Mesenchymal stem cell (in vitro differentiated cells and primary cell): ENCODE measurements at regions not wholly inside any gene's neighbourhood (a gene's known extent, or its start where the extent isn't known, plus 50 kb on each side); places are given as distances from the start of the nearest gene placed in this dataset.
A peak's percentile ranks its signal among the peaks of the same experiment; 100 is the strongest.

Experiments
- DNase-seq: peaks from one replicate; pipeline ENCODE4 v3.0.0-alpha.2; 2013
- H2AFZ ChIP-seq: one replicate; pipeline ENCODE4 v1.6.1; 2013; ENCODE audit warnings: low read depth, mild to moderate bottlenecking, control low read depth, inconsistent platforms, low read length, moderate library complexity
- H2AK5ac ChIP-seq: 2 replicates; pipeline ENCODE4 v1.6.1; 2013; ENCODE audit warnings: low read length, moderate library complexity, mild to moderate bottlenecking, inconsistent platforms; ENCODE audit not compliant: severe bottlenecking
- H2BK120ac ChIP-seq: one replicate; pipeline ENCODE4 v1.6.1; 2013; ENCODE audit warnings: low read depth, mild to moderate bottlenecking, inconsistent platforms, low read length, moderate library complexity
- H2BK12ac ChIP-seq, 2 experiments: one replicate each; pipeline ENCODE4 v1.6.1; 2013; ENCODE audit warnings: inconsistent platforms in 2 of 2, low read length in 2 of 2, mild to moderate bottlenecking in 2 of 2, moderate library complexity in 2 of 2, control low read depth in 1 of 2
- H2BK15ac ChIP-seq: one replicate; pipeline ENCODE4 v1.6.1; 2013; ENCODE audit warnings: mild to moderate bottlenecking, low read depth, inconsistent platforms; ENCODE audit not compliant: poor library complexity, severe bottlenecking
- H2BK5ac ChIP-seq: 2 replicates; pipeline ENCODE4 v1.6.1; 2013; ENCODE audit warnings: low read depth, mild to moderate bottlenecking, low read length, control low read depth, inconsistent platforms; ENCODE audit not compliant: poor library complexity, severe bottlenecking
- H3K14ac ChIP-seq, 2 experiments: one replicate each; pipeline ENCODE4 v1.6.1; 2013; ENCODE audit warnings: inconsistent platforms in 2 of 2, low read length in 2 of 2, control low read depth in 1 of 2, mild to moderate bottlenecking in 1 of 2, moderate library complexity in 1 of 2
- H3K18ac ChIP-seq, 2 experiments: one replicate each; pipeline ENCODE4 v1.6.1; 2013; ENCODE audit warnings: inconsistent platforms in 2 of 2, low read length in 2 of 2, control low read depth in 1 of 2, low read depth in 1 of 2, mild to moderate bottlenecking in 1 of 2
- H3K23ac ChIP-seq, 2 experiments: one replicate each; pipeline ENCODE4 v1.6.1; 2013; ENCODE audit warnings: inconsistent platforms in 2 of 2, low read length in 2 of 2, mild to moderate bottlenecking in 2 of 2, moderate library complexity in 2 of 2, control low read depth in 1 of 2
- H3K27ac ChIP-seq: 2 replicates; pipeline ENCODE4 v1.5.1; 2013; ENCODE audit warnings: mild to moderate bottlenecking, moderate library complexity, low read length, control low read depth, inconsistent platforms; ENCODE audit not compliant: poor library complexity, severe bottlenecking
- H3K27me3 ChIP-seq, 2 experiments: 2 replicates each; pipeline versions ENCODE4 v1.6.1 to v1.7.0; 2013; ENCODE audit warnings: low read length in 2 of 2, mild to moderate bottlenecking in 2 of 2, moderate library complexity in 2 of 2, control low read depth in 1 of 2, inconsistent platforms in 1 of 2; ENCODE audit not compliant: control insufficient read depth in 1 of 2, insufficient read depth in 1 of 2
- H3K36me3 ChIP-seq, 2 experiments: 2 replicates each; pipeline versions ENCODE4 v1.6.1 to v1.7.0; 2013; ENCODE audit warnings: low read length in 2 of 2, control low read depth in 1 of 2, inconsistent platforms in 1 of 2, low read depth in 1 of 2, mild to moderate bottlenecking in 1 of 2; ENCODE audit not compliant: insufficient read depth in 2 of 2, control insufficient read depth in 1 of 2
- H3K4ac ChIP-seq, 2 experiments: one replicate each; pipeline ENCODE4 v1.6.1; 2013; ENCODE audit warnings: inconsistent platforms in 2 of 2, low read length in 2 of 2, mild to moderate bottlenecking in 2 of 2, moderate library complexity in 2 of 2, control low read depth in 1 of 2, low read depth in 1 of 2
- H3K4me1 ChIP-seq: 2 replicates; pipeline ENCODE4 v1.6.1; 2013; ENCODE audit warnings: low read depth, low read length, control low read depth; ENCODE audit not compliant: control insufficient read depth, insufficient read depth
- H3K4me2 ChIP-seq: 2 replicates; pipeline ENCODE4 v1.6.1; 2013; ENCODE audit warnings: low read length, mild to moderate bottlenecking, inconsistent platforms; ENCODE audit not compliant: poor library complexity, severe bottlenecking
- H3K4me3 ChIP-seq, 2 experiments: 2 replicates each; pipeline versions ENCODE4 v1.5.1 to v1.7.0; 2013; ENCODE audit warnings: low read length in 2 of 2, mild to moderate bottlenecking in 2 of 2, control low read depth in 1 of 2, low read depth in 1 of 2; ENCODE audit not compliant: insufficient read depth in 1 of 2
- H3K79me1 ChIP-seq: replicated peaks from 2 replicates; pipeline ENCODE4 v1.6.1; 2013; ENCODE audit warnings: mild to moderate bottlenecking, control low read depth, low read length, inconsistent platforms; ENCODE audit not compliant: poor library complexity, severe bottlenecking
- H3K9ac ChIP-seq: 2 replicates; pipeline ENCODE4 v1.7.0; 2013; ENCODE audit warnings: mild to moderate bottlenecking, low read length, moderate library complexity
- H3K9me3 ChIP-seq: 2 replicates; pipeline ENCODE4 v1.7.0; 2013; ENCODE audit warnings: mild to moderate bottlenecking, low read length; ENCODE audit not compliant: control insufficient read depth
- H4K8ac ChIP-seq: one replicate; pipeline ENCODE4 v1.6.1; 2013; ENCODE audit warnings: inconsistent platforms, mild to moderate bottlenecking, low read length, moderate library complexity
- H4K91ac ChIP-seq: one replicate; pipeline ENCODE4 v1.6.1; 2013; ENCODE audit warnings: mild to moderate bottlenecking, low read length, inconsistent platforms
- WGBS: methylation state at CpG from one replicate; pipeline ENCODE4 v1.1.7; 2013; ENCODE audit warnings: mixed read lengths; 5-methylcytosine and 5-hydroxymethylcytosine counted together

DNA sequence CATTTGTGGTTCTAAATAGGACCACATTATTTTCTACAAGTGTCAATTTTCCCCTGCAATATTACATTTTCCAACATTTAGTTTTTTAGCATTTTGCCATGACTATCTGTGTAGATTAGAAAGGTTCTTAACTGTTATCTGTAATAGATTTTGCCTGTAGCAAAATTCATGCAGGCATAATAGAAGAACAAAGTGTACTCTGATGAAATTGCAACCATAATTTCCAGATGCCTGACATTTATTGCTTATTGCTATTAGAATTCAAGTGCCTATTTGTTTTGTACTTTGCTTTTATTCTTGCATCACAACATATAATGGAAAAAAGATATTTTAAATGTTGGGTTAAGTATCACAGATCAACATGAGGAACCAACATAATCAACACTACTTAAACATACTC, 337.7 kb downstream of the TOX3 start:
- peaks cover 4% of the 10 kb centered on the region for H3K9me3 ChIP-seq
- DNase-seq = no peak
- no peak overlapping the region for H2AK5ac ChIP-seq
- no peak overlapping the region for H3K4ac ChIP-seq
- no peak overlapping the region for H4K91ac ChIP-seq
- no peak overlapping the region for H2AFZ ChIP-seq
- no peak overlapping the region for H3K9ac ChIP-seq
- H3K23ac ChIP-seq = no peak overlapping the region
- no peak overlapping the region for H3K4me2 ChIP-seq
- no peak overlapping the region for H2BK120ac ChIP-seq
- H3K18ac ChIP-seq = no peak overlapping the region
- H4K8ac ChIP-seq = no peak overlapping the region
- H3K14ac ChIP-seq = no peak overlapping the region
- H2BK12ac ChIP-seq = no peak overlapping the region
- H3K27me3 ChIP-seq = no peaks in the 10 kb centered on the region
- no peak overlapping the region for H3K4me3 ChIP-seq
- H3K36me3 ChIP-seq = no peaks in the 10 kb centered on the region
- H2BK5ac ChIP-seq = no peak overlapping the region
- no peaks in the 10 kb centered on the region for H3K79me1 ChIP-seq
- no peak overlapping the region for H2BK15ac ChIP-seq
- no peaks in the 10 kb centered on the region for H3K4me1 ChIP-seq
- no peak overlapping the region for H3K27ac ChIP-seq

DNA sequence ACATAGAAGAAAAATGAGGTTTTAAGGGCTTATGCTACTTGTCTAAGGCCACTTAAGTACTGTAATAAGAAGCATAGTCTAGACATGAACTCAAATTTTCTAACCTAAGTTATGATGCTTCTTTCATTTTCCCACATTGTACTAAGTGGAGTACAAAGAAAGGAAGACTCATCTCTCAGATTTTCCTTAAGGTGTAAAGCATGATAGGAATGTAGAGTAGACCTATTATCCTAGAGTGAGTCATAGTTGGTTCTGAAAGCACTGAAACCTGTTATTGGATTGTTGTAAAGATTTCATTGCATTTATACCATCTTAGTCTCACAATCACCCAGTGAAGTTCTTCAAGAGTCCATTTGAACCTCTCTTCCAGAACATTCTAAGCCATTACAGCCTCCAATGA, 343.8 kb downstream of the TOX3 start:
- Histone ChIP-seq H3K9ac (no peak overlapping the region), H2BK15ac (no peak overlapping the region), H2BK12ac (no peak overlapping the region), H3K4me3 (no peak overlapping the region), H2AK5ac (no peak overlapping the region), H4K91ac (no peak overlapping the region), H3K27me3 (no peaks in the 10 kb centered on the region), H3K36me3 (no peaks in the 10 kb centered on the region), H3K4me2 (no peak overlapping the region), H2AFZ (no peak overlapping the region), H2BK5ac (no peak overlapping the region), H3K4me1 (no peaks in the 10 kb centered on the region), H3K79me1 (no peaks in the 10 kb centered on the region), H3K18ac (no peak overlapping the region), H3K27ac (no peak overlapping the region), H3K14ac (no peak overlapping the region), H2BK120ac (no peak overlapping the region), H3K4ac (no peak overlapping the region), H4K8ac (no peak overlapping the region), H3K23ac (no peak overlapping the region), H3K9me3 (no peaks in the 10 kb centered on the region)
- DNase-seq = no peak

- H2AK5ac ChIP-seq = no peak overlapping the region
- H2BK12ac ChIP-seq = no peak overlapping the region
- no peak overlapping the region for H3K4ac ChIP-seq
- H3K18ac ChIP-seq = no peak overlapping the region
- H3K27ac ChIP-seq = no peak overlapping the region
- H3K27me3 ChIP-seq = peaks cover 5 to 8% of the 10 kb centered on the region in 2 experiments
- no peak for DNase-seq
- no peaks in the 10 kb centered on the region for H3K9me3 ChIP-seq
- WGBS = no CpG with 5 or more reads among the region's 2 CpGs
- no peak overlapping the region for H3K9ac ChIP-seq
- H4K91ac ChIP-seq = no peak overlapping the region
- no peak overlapping the region for H2AFZ ChIP-seq
- no peak overlapping the region for H3K4me3 ChIP-seq
- no peak overlapping the region for H3K4me2 ChIP-seq
- no peaks in the 10 kb centered on the region for H3K79me1 ChIP-seq
- H3K36me3 ChIP-seq = no peaks in the 10 kb centered on the region
- no peaks in the 10 kb centered on the region for H3K4me1 ChIP-seq
- no peak overlapping the region for H3K14ac ChIP-seq
- no peak overlapping the region for H2BK5ac ChIP-seq
- no peak overlapping the region for H3K23ac ChIP-seq
- no peak overlapping the region for H4K8ac ChIP-seq
- H2BK120ac ChIP-seq = no peak overlapping the region
- H2BK15ac ChIP-seq = no peak overlapping the region
These were observed 353.5 kb downstream of the TOX3 start for GRCh38 chr16:52193441-52193840.

GRCh38 chr16:52191531-52192134, 355.3 kb downstream of the TOX3 start:
- WGBS = 43% methylated on average over 6 of the region's 7 CpGs

More at GRCh38 chr16:52191531-52192134, 355.3 kb downstream of the TOX3 start:
- Histone ChIP-seq H2BK5ac (no peak overlapping the region), H3K79me1 (no peaks in the 10 kb centered on the region), H3K36me3 (no peaks in the 10 kb centered on the region), H4K8ac (no peak overlapping the region), H2BK12ac (no peak overlapping the region), H3K4me2 (no peak overlapping the region), H2BK15ac (no peak overlapping the region), H3K14ac (no peak overlapping the region), H3K9ac (no peak overlapping the region), H3K9me3 (no peaks in the 10 kb centered on the region), H2BK120ac (no peak overlapping the region), H3K23ac (no peak overlapping the region), H3K4me3 (no peak overlapping the region), H3K27me3 (peaks cover 5 to 8% of the 10 kb centered on the region in 2 experiments), H3K27ac (no peak overlapping the region), H2AFZ (no peak overlapping the region), H3K4ac (no peak overlapping the region), H3K4me1 (no peaks in the 10 kb centered on the region), H2AK5ac (no peak overlapping the region), H4K91ac (no peak overlapping the region), H3K18ac (no peak overlapping the region)
- DNase-seq = peak; percentile 58
